SK-N-SH (cell line): ENCODE measurements at regions not wholly inside any gene's neighbourhood (a gene's known extent, or its start where the extent isn't known, plus 50 kb on each side); places are given as distances from the start of the nearest gene placed in this dataset.

ENCODE experiments used
- CTCF ChIP-seq: fragments of 200-600 bp; sonication (generic); IDR thresholded peaks from 2 replicates; pipeline ENCODE4 v1.6.1; 2017; ENCODE audit warnings: antibody characterized with exemption, mild to moderate bottlenecking, moderate library complexity
- EZH2phosphoT487 ChIP-seq: fragments of 200-600 bp; sonication (generic); IDR thresholded peaks from 2 replicates; pipeline ENCODE4 v1.6.1; 2017; ENCODE audit warnings: low read depth, mixed run types, mild to moderate bottlenecking, antibody characterized with exemption, moderate library complexity, borderline replicate concordance
- FOXJ3 ChIP-seq: sonication (generic); formaldehyde crosslinking; IDR thresholded peaks from 2 replicates; pipeline ENCODE4 v1.5.1; 2020; ENCODE audit warnings: mild to moderate bottlenecking, missing genetic modification reagents
- MAX ChIP-seq: IDR thresholded peaks from 2 replicates; pipeline ENCODE4 v1.4.0; 2012; ENCODE audit warnings: low read depth
- POLR2AphosphoS5 ChIP-seq: IDR thresholded peaks from 2 replicates; pipeline ENCODE4 v1.6.1; 2012; ENCODE audit warnings: low read depth, low read length
- RAD21 ChIP-seq: IDR thresholded peaks from 2 replicates; pipeline ENCODE4 v1.6.1; 2012; ENCODE audit warnings: mild to moderate bottlenecking, low read length
- REST ChIP-seq: IDR thresholded peaks from 2 replicates; pipeline ENCODE4 v1.6.1; 2012; ENCODE audit warnings: mild to moderate bottlenecking, low read depth, low read length, moderate library complexity
- SIN3A ChIP-seq: IDR thresholded peaks from 2 replicates; pipeline ENCODE4 v1.6.1; 2012; ENCODE audit warnings: low read depth, mild to moderate bottlenecking, low read length, moderate library complexity, borderline replicate concordance
- SMC3 ChIP-seq: IDR thresholded peaks from 2 replicates; pipeline ENCODE4 v1.6.1; 2012; ENCODE audit warnings: low read depth, low read length, improper control_type of control experiment
- TEAD4 ChIP-seq: IDR thresholded peaks from 2 replicates; pipeline ENCODE4 v1.4.0; 2012; ENCODE audit warnings: mild to moderate bottlenecking, borderline replicate concordance; ENCODE audit not compliant: insufficient read depth
- USF2 ChIP-seq: fragments of 150-350 bp; IDR thresholded peaks from 2 replicates; pipeline ENCODE4 v1.6.1; 2017; ENCODE audit warnings: antibody characterized with exemption, low read length, low read depth, borderline replicate concordance
- YY1 ChIP-seq: IDR thresholded peaks from 2 replicates; pipeline ENCODE4 v1.4.0; 2012; ENCODE audit warnings: low read depth, mild to moderate bottlenecking

GRCh38 chr11:80466570-80466969 is 1025.7 kb upstream of the TENM4 start:
- TF ChIP-seq RAD21 (no peak), CTCF (no peak), TEAD4 (no peak), USF2 (no peak), POLR2AphosphoS5 (no peak), FOXJ3 (CRISPR knock-in tag) (no peak), EZH2phosphoT487 (no peak), YY1 (no peak), SMC3 (no peak), REST (no peak), MAX (no peak), SIN3A (no peak)
